ENCODE measurements at regions not wholly inside any gene's neighbourhood (a gene's known extent, or its start where the extent isn't known, plus 50 kb on each side); places are given as distances from the start of the nearest gene placed in this dataset.

DNA sequence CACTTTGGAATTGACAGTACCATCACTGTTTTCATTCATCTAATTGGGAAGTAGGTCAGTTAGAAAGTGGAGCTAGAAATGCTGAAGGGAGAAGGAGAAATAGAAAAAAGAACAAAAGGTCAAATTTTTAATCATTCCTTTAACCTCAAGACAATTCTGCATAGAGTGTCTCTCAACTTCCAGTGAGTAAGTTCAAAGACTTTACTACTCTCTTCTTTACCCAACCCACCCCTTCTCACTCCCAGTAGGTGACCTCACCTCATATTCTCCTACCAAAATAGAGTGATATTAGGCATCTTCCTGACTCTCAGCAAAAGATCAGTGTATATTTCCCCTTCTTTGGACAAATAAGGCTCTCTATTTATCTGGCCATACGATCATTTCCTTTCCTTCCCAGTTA is 340.0 kb upstream of the JAG1 start:
- intact Hi-C loops (cut with micrococcal nuclease): no loop called here
- Mint-ChIP-seq H3K4me1 (ENCODE audit: low read depth) (no peaks in the 10 kb centered on the region), H3K27ac (no peak overlapping the region), H3K9me3 (no peaks in the 10 kb centered on the region), H3K36me3 (ENCODE audit: low read depth) (no peaks in the 10 kb centered on the region), H3K4me3 (no peak overlapping the region), H3K27me3 (ENCODE audit: low read depth) (no peaks in the 10 kb centered on the region)
- CTCF ChIA-PET: no interaction called here
- no peak for DNase-seq

DNA sequence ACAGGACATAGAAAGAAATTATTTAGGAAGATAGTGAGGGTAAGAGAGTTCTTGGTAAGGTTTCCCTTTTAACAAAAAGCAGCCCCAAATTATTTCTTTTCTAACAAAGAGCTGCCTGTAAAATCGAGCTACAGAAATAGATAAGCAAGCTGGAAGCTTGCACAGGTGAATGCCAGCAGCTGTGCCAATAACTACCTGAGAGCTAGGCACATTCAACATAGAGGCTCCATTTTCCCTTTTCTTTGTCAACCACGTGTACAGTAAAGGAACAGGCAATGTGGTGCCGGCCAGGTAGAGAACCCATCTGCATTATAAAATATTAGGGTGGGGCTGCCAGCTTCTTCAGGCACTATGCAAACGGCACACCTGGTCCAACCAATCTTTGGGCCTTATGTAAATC is 341.6 kb upstream of the JAG1 start:
- no peaks in the 10 kb centered on the region for H3K4me1 Mint-ChIP-seq (ENCODE audit: low read depth)
- H3K27ac Mint-ChIP-seq: no peak overlapping the region

GRCh38 chr20:11017446-11017845 is 343.6 kb upstream of the JAG1 start:
- no peak overlapping the region for H3K4me3 Mint-ChIP-seq
- CTCF ChIA-PET: no interaction called here
- H3K27ac Mint-ChIP-seq: no peak overlapping the region
- H3K36me3 Mint-ChIP-seq (ENCODE audit: low read depth): no peaks in the 10 kb centered on the region
- H3K9me3 Mint-ChIP-seq: peaks cover 2% of the 10 kb centered on the region
- H3K27me3 Mint-ChIP-seq (ENCODE audit: low read depth): no peaks in the 10 kb centered on the region
- no peaks in the 10 kb centered on the region for H3K4me1 Mint-ChIP-seq (ENCODE audit: low read depth)
- DNase-seq: no peak
- intact Hi-C loops (cut with micrococcal nuclease): no loop called here

More for the DNA sequence above, 341.6 kb upstream of the JAG1 start:
- Mint-ChIP-seq H3K4me3 (no peak overlapping the region), H3K36me3 (ENCODE audit: low read depth) (no peaks in the 10 kb centered on the region), H3K27me3 (ENCODE audit: low read depth) (no peaks in the 10 kb centered on the region), H3K9me3 (no peaks in the 10 kb centered on the region)
- no peak for DNase-seq
- intact Hi-C loops (cut with micrococcal nuclease): no loop called here
- CTCF ChIA-PET: no interaction called here

DNA sequence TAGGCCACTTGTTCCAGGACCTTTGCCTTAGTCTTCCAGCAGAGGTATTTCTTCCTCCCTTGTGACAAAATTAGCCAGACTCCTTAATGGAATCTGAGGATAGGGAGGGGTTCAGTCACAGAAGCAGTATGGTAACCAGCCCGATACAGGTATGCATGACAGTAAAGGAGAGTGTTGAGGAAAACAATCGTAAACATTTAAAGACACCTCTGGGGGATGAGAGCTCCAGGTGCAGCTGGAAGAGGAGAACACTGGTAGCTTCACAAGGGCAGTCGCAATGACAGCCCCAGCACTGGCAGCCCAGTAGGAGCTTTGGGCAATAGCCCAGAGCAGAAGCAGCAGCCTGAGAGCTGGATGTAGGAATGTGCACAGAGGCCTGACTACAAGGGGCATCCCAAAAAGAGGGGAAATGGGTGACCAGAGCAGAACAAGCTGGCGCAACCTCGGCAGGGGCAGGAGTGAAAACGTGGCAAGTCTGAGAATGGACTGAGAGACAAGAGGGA is 344.9 kb upstream of the JAG1 start:
- intact Hi-C loops (cut with micrococcal nuclease): no loop called here
- no peaks in the 10 kb centered on the region for H3K4me1 Mint-ChIP-seq (ENCODE audit: low read depth)
- peaks cover 2% of the 10 kb centered on the region for H3K9me3 Mint-ChIP-seq
- H3K36me3 Mint-ChIP-seq (ENCODE audit: low read depth): no peaks in the 10 kb centered on the region
- H3K4me3 Mint-ChIP-seq: no peak overlapping the region
- no peaks in the 10 kb centered on the region for H3K27me3 Mint-ChIP-seq (ENCODE audit: low read depth)
- no peak overlapping the region for H3K27ac Mint-ChIP-seq
- DNase-seq: no peak
- CTCF ChIA-PET: no interaction called here

- no peaks in the 10 kb centered on the region for H3K4me1 Mint-ChIP-seq (ENCODE audit: low read depth)
- no peak overlapping the region for H3K27ac Mint-ChIP-seq
- no peak for DNase-seq
- intact Hi-C loops (cut with micrococcal nuclease): no loop called here
- H3K36me3 Mint-ChIP-seq (ENCODE audit: low read depth): no peaks in the 10 kb centered on the region
- CTCF ChIA-PET: no interaction called here
- H3K4me3 Mint-ChIP-seq: no peak overlapping the region
- no peaks in the 10 kb centered on the region for H3K27me3 Mint-ChIP-seq (ENCODE audit: low read depth)
- peaks cover 2% of the 10 kb centered on the region for H3K9me3 Mint-ChIP-seq
Measured at GRCh38 chr20:11020712-11021111, 346.9 kb upstream of the JAG1 start.

DNA sequence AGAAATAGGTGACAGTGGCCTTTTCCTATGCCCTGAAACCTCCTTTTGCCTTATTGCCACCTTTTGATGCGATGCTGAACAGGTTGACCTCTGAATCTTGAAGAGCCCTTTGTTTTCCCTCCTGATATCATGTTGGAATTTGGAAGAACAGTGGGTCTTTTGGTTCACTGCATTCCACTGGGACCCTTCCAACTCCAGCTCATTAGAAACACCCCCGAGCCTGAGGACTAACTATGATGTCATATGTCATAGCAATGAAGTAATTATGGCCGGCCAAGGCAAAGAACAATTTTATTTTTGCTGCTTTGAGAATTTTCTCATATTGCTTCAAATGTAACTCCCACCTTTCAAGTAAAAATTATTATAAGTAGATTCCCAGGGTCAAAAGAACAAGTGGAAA is 353.4 kb upstream of the JAG1 start:
- no peak for DNase-seq
- H3K4me3 Mint-ChIP-seq: no peak overlapping the region
- H3K27me3 Mint-ChIP-seq (ENCODE audit: low read depth): no peaks in the 10 kb centered on the region
- no peaks in the 10 kb centered on the region for H3K4me1 Mint-ChIP-seq (ENCODE audit: low read depth)
- intact Hi-C loops (cut with micrococcal nuclease): no loop called here
- CTCF ChIA-PET: no interaction called here
- no peak overlapping the region for H3K27ac Mint-ChIP-seq
- peaks cover 6% of the 10 kb centered on the region for H3K9me3 Mint-ChIP-seq
- H3K36me3 Mint-ChIP-seq (ENCODE audit: low read depth): no peaks in the 10 kb centered on the region

DNA sequence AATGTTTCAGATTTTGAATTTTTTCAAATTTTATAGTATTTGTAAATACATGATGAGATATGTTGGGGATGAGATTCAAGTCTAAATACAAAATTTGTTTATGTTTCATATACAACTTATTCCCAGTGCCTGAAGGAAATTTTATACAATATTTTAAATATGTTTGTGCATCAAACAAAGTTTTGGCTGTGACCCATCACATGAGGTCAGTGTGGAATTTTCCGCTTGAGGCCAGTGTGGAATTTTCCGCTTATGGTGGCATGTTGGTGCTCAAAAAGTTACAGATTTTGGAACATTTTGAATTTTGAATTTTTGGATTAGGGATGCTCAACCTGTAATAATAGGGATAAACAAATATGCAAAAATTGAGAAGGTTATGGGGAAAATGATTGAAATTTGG is 356.6 kb upstream of the JAG1 start:
- no peak for DNase-seq
- no peaks in the 10 kb centered on the region for H3K27me3 Mint-ChIP-seq (ENCODE audit: low read depth)
- H3K4me3 Mint-ChIP-seq: no peak overlapping the region
- H3K9me3 Mint-ChIP-seq: peaks cover 10% of the 10 kb centered on the region
- intact Hi-C loops (cut with micrococcal nuclease): no loop called here
- no peaks in the 10 kb centered on the region for H3K4me1 Mint-ChIP-seq (ENCODE audit: low read depth)
- CTCF ChIA-PET: no interaction called here
- no peaks in the 10 kb centered on the region for H3K36me3 Mint-ChIP-seq (ENCODE audit: low read depth)
- H3K27ac Mint-ChIP-seq: no peak overlapping the region

- Mint-ChIP-seq H3K4me1 (ENCODE audit: low read depth) (no peaks in the 10 kb centered on the region), H3K27me3 (ENCODE audit: low read depth) (no peaks in the 10 kb centered on the region), H3K36me3 (ENCODE audit: low read depth) (no peaks in the 10 kb centered on the region), H3K27ac (no peak overlapping the region), H3K9me3 (peaks cover 10% of the 10 kb centered on the region), H3K4me3 (no peak overlapping the region)
- no peak for DNase-seq
- CTCF ChIA-PET: no interaction called here
- intact Hi-C loops (cut with micrococcal nuclease): no loop called here
Measured at GRCh38 chr20:11031300-11031699, 357.5 kb upstream of the JAG1 start.

GRCh38 chr20:11032611-11033010 is 358.8 kb upstream of the JAG1 start:
- CTCF ChIA-PET: no interaction called here
- DNase-seq: no peak
- H3K27ac Mint-ChIP-seq: no peak overlapping the region
- H3K36me3 Mint-ChIP-seq (ENCODE audit: low read depth): no peaks in the 10 kb centered on the region
- peaks cover 10% of the 10 kb centered on the region for H3K9me3 Mint-ChIP-seq
- intact Hi-C loops (cut with micrococcal nuclease): no loop called here
- H3K27me3 Mint-ChIP-seq (ENCODE audit: low read depth): no peaks in the 10 kb centered on the region
- H3K4me3 Mint-ChIP-seq: no peak overlapping the region
- no peaks in the 10 kb centered on the region for H3K4me1 Mint-ChIP-seq (ENCODE audit: low read depth)

DNA sequence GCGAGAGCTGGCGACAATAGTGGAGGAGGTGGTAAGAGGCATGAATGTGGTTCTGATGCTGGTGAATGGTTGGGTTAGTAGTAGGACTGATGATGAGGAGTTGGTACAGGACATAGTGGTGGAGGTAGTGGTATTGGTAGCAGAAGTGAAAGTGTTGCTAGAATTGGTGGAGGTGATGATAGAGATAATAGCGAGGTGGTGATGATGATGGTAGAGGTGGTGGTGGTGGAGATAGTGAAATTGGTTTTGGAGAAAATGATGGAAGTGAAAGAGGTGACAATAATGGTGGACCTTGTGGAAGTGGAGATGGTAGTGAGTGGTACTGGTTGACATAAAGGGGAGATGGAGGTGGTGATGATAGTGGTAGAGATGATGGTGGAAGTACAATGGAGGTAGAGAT is 360.2 kb upstream of the JAG1 start:
- Mint-ChIP-seq H3K36me3 (ENCODE audit: low read depth) (no peaks in the 10 kb centered on the region), H3K27me3 (ENCODE audit: low read depth) (no peaks in the 10 kb centered on the region), H3K4me1 (ENCODE audit: low read depth) (no peaks in the 10 kb centered on the region), H3K4me3 (no peak overlapping the region), H3K9me3 (peaks cover 10% of the 10 kb centered on the region), H3K27ac (no peak overlapping the region)
- DNase-seq: no peak
- intact Hi-C loops (cut with micrococcal nuclease): no loop called here
- CTCF ChIA-PET: no interaction called here

DNA sequence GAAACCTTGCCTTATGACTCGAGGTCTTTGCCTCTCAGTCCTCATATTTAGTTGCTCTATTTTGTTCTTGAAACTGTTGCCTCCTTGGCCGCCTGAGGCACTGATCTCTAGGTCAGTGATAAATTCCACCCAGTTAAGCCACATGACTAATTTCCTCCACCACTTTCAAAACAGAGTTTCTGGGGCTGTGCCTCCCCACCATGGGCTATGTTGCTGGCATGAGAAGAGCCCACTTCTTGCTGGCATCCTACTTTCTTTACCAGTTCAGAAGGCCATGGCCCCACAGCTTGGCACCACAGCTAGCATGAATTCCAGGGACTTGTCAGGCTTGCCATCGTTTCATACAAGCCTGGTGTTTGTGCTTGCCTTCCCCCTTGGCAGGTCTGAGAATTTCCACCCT is 361.4 kb upstream of the JAG1 start:
- CTCF ChIA-PET: no interaction called here
- no peak for DNase-seq
- Mint-ChIP-seq H3K9me3 (peaks cover 9% of the 10 kb centered on the region), H3K4me3 (no peak overlapping the region), H3K4me1 (ENCODE audit: low read depth) (no peaks in the 10 kb centered on the region), H3K27me3 (ENCODE audit: low read depth) (no peaks in the 10 kb centered on the region), H3K36me3 (ENCODE audit: low read depth) (no peaks in the 10 kb centered on the region), H3K27ac (no peak overlapping the region)
- intact Hi-C loops (cut with micrococcal nuclease): no loop called here

- no peak for DNase-seq
- H3K9me3 Mint-ChIP-seq: peaks cover 8% of the 10 kb centered on the region
- CTCF ChIA-PET: no interaction called here
- no peak overlapping the region for H3K27ac Mint-ChIP-seq
- H3K27me3 Mint-ChIP-seq (ENCODE audit: low read depth): no peaks in the 10 kb centered on the region
- no peaks in the 10 kb centered on the region for H3K4me1 Mint-ChIP-seq (ENCODE audit: low read depth)
- H3K36me3 Mint-ChIP-seq (ENCODE audit: low read depth): no peaks in the 10 kb centered on the region
- H3K4me3 Mint-ChIP-seq: no peak overlapping the region
- intact Hi-C loops (cut with micrococcal nuclease): no loop called here
Measured at GRCh38 chr20:11041396-11041795, 367.6 kb upstream of the JAG1 start.

DNA sequence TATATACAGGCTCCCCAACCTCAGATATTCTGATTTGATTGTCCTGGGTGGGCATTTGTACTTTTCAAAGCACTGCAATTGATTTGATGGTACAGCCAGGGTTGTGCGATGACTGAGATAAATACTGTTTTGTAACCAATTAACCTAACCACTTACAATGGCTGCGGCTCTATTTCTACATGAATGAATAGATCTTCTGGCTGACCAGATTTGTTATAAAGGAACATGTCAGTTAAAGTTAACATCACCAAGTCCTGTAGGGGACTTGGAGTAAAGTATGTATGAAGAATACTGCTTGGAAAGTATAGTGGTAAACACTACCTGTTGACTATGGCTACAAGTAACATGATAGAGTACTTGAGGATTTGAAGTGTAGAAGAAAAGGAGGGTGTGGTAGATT is 369.2 kb upstream of the JAG1 start:
- H3K27me3 Mint-ChIP-seq (ENCODE audit: low read depth): no peaks in the 10 kb centered on the region
- no peak for DNase-seq
- no peak overlapping the region for H3K4me3 Mint-ChIP-seq
- no peaks in the 10 kb centered on the region for H3K36me3 Mint-ChIP-seq (ENCODE audit: low read depth)
- peaks cover 8% of the 10 kb centered on the region for H3K9me3 Mint-ChIP-seq
- intact Hi-C loops (cut with micrococcal nuclease): no loop called here
- H3K27ac Mint-ChIP-seq: no peak overlapping the region
- H3K4me1 Mint-ChIP-seq (ENCODE audit: low read depth): no peaks in the 10 kb centered on the region
- CTCF ChIA-PET: no interaction called here

- Mint-ChIP-seq H3K9me3 (peaks cover 6% of the 10 kb centered on the region), H3K36me3 (ENCODE audit: low read depth) (no peaks in the 10 kb centered on the region), H3K4me1 (ENCODE audit: low read depth) (no peaks in the 10 kb centered on the region)
Measured at GRCh38 chr20:11044561-11044960, 370.8 kb upstream of the JAG1 start.

More at GRCh38 chr20:11044561-11044960, 370.8 kb upstream of the JAG1 start:
- no peak overlapping the region for H3K27ac Mint-ChIP-seq
- H3K27me3 Mint-ChIP-seq (ENCODE audit: low read depth): no peaks in the 10 kb centered on the region
- CTCF ChIA-PET: no interaction called here
- intact Hi-C loops (cut with micrococcal nuclease): no loop called here
- DNase-seq: no peak
- no peak overlapping the region for H3K4me3 Mint-ChIP-seq

Data from activated naive CD4-positive, alpha-beta T cell treated with anti-CD3 and anti-CD28 coated beads for 36 hours (primary cell).